ENCODE measurements at regions not wholly inside any gene's neighbourhood (a gene's known extent, or its start where the extent isn't known, plus 50 kb on each side); places are given as distances from the start of the nearest gene placed in this dataset.

GRCh38 chr3:22360164-22360563 lies 609.2 kb upstream of the ZNF385D start:
- no peak for DNase-seq (ENCODE audit: low spot score)
- no peak for TF ChIP-seq CTCF (IDR thresholded peaks at IDR 0.05; ENCODE audit: unreplicated experiment)
- no peaks in the 10 kb centered on the region for H3K36me3 Mint-ChIP-seq (ENCODE audit: low read depth, unreplicated experiment)
- H3K27ac Mint-ChIP-seq (ENCODE audit: unreplicated experiment), result no peak overlapping the region
- H3K4me3 Mint-ChIP-seq (ENCODE audit: unreplicated experiment), result no peak overlapping the region
- no peaks in the 10 kb centered on the region for H3K9me3 Mint-ChIP-seq (ENCODE audit: unreplicated experiment)
- H3K4me1 Mint-ChIP-seq (ENCODE audit: unreplicated experiment), result no peaks in the 10 kb centered on the region
- peaks cover 2% of the 10 kb centered on the region for H3K27me3 Mint-ChIP-seq (ENCODE audit: unreplicated experiment)

DNA sequence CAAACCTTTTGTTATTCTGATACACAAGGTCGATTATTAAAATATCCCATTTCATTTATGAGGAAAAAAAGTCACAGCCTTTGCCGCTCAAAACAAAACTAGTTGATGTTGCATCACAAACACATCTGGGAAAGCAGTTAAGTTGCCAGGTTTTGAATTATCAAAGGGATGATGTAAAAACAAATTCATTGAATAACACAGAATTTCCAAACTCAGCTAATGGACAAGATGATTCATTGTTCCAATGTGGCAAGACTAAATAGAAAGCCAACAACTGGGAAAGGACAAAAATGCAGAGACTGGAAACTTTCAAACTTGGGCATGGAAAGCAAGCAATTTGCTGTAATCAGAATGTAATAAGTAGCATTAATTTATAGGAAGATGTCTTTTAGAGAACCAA lies 610.0 kb upstream of the ZNF385D start:
- Mint-ChIP-seq H3K36me3 (ENCODE audit: low read depth, unreplicated experiment) (no peaks in the 10 kb centered on the region), H3K27me3 (ENCODE audit: unreplicated experiment) (peaks cover 2% of the 10 kb centered on the region), H3K4me3 (ENCODE audit: unreplicated experiment) (no peak overlapping the region), H3K4me1 (ENCODE audit: unreplicated experiment) (no peaks in the 10 kb centered on the region), H3K27ac (ENCODE audit: unreplicated experiment) (no peak overlapping the region), H3K9me3 (ENCODE audit: unreplicated experiment) (no peaks in the 10 kb centered on the region)
- no peak for DNase-seq (ENCODE audit: low spot score)
- TF ChIP-seq CTCF (IDR thresholded peaks at IDR 0.05; ENCODE audit: unreplicated experiment), result no peak

DNA sequence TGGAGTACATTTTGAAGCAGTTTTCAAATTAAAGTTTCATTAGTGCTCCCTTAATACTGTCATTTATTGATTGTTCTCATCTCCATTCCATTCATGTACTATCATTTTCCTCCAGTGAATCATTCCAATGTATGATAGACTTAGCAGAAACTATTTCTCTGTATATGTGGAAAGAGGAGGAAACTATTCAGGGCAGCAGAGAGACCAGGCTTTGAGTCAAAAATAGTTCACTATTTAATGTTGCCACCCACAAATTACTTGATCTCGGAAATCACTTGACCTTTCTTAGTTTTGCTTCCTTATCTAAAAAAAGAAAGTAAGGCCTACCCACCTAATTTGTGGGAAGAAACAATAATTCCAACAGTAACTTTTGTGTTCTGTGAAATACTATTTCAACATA lies 610.5 kb upstream of the ZNF385D start:
- H3K27me3 Mint-ChIP-seq (ENCODE audit: unreplicated experiment), result no peaks in the 10 kb centered on the region
- H3K4me1 Mint-ChIP-seq (ENCODE audit: unreplicated experiment), result no peaks in the 10 kb centered on the region
- no peaks in the 10 kb centered on the region for H3K9me3 Mint-ChIP-seq (ENCODE audit: unreplicated experiment)
- TF ChIP-seq CTCF (IDR thresholded peaks at IDR 0.05; ENCODE audit: unreplicated experiment), result no peak
- no peak overlapping the region for H3K4me3 Mint-ChIP-seq (ENCODE audit: unreplicated experiment)
- no peaks in the 10 kb centered on the region for H3K36me3 Mint-ChIP-seq (ENCODE audit: low read depth, unreplicated experiment)
- no peak overlapping the region for H3K27ac Mint-ChIP-seq (ENCODE audit: unreplicated experiment)
- no peak for DNase-seq (ENCODE audit: low spot score)

GRCh38 chr3:22364851-22365250 lies 613.8 kb upstream of the ZNF385D start:
- no peak for DNase-seq (ENCODE audit: low spot score)
- no peak overlapping the region for H3K4me3 Mint-ChIP-seq (ENCODE audit: unreplicated experiment)
- peaks cover 3% of the 10 kb centered on the region for H3K27me3 Mint-ChIP-seq (ENCODE audit: unreplicated experiment)
- H3K27ac Mint-ChIP-seq (ENCODE audit: unreplicated experiment), result no peak overlapping the region
- H3K4me1 Mint-ChIP-seq (ENCODE audit: unreplicated experiment), result no peaks in the 10 kb centered on the region
- H3K9me3 Mint-ChIP-seq (ENCODE audit: unreplicated experiment), result no peaks in the 10 kb centered on the region
- no peaks in the 10 kb centered on the region for H3K36me3 Mint-ChIP-seq (ENCODE audit: low read depth, unreplicated experiment)
- TF ChIP-seq CTCF (IDR thresholded peaks at IDR 0.05; ENCODE audit: unreplicated experiment), result no peak

DNA sequence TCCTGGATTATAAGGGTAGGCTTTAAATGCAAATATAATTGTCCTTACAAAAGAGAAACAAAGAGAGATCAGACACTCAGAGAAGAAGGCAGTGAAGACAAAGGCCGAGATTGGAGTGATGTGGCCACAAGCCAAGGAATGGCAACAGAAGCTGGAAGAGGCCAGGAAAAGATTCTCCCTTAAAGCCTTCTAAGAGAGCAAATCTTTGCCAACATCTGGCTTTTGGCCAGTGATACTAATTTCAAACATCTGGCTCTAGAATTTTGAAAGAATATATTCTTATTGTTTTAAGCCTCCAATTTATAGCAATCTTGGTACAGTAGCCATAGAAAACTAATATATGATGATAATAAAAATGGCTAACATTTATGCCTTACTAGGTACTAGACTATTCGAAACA lies 615.8 kb upstream of the ZNF385D start:
- no peaks in the 10 kb centered on the region for H3K9me3 Mint-ChIP-seq (ENCODE audit: unreplicated experiment)
- H3K27ac Mint-ChIP-seq (ENCODE audit: unreplicated experiment), result no peak overlapping the region
- no peak for TF ChIP-seq CTCF (IDR thresholded peaks at IDR 0.05; ENCODE audit: unreplicated experiment)
- H3K36me3 Mint-ChIP-seq (ENCODE audit: low read depth, unreplicated experiment), result no peaks in the 10 kb centered on the region
- H3K27me3 Mint-ChIP-seq (ENCODE audit: unreplicated experiment), result peaks cover 3% of the 10 kb centered on the region
- DNase-seq (ENCODE audit: low spot score), result no peak
- peaks cover 4% of the 10 kb centered on the region for H3K4me1 Mint-ChIP-seq (ENCODE audit: unreplicated experiment)
- no peak overlapping the region for H3K4me3 Mint-ChIP-seq (ENCODE audit: unreplicated experiment)

Measured in endothelial cell (in vitro differentiated cells).